Activated naive CD8-positive, alpha-beta T cell treated with anti-CD3 and anti-CD28 coated beads, Interleukin-2, amount 50 U/mL, for 24 hours (primary cell): ENCODE measurements at regions not wholly inside any gene's neighbourhood (a gene's known extent, or its start where the extent isn't known, plus 50 kb on each side); places are given as distances from the start of the nearest gene placed in this dataset.
A peak's percentile ranks its signal among the peaks of the same experiment; 100 is the strongest.

Experiments
- ATAC-seq: fragments of 150-1000 bp; cut with Tn5 transposase; one replicate; pipeline ENCODE4 v1.10.0; 2021
- DNase-seq: peaks from one replicate; pipeline ENCODE4 v3.0.0; 2021
- H3K27ac Mint-ChIP-seq: one replicate; pipeline ENCODE4 v1.8.0; 2021; ENCODE audit warnings: mild to moderate bottlenecking, mixed read lengths
- H3K27me3 Mint-ChIP-seq: one replicate; pipeline ENCODE4 v1.8.0; 2021; ENCODE audit warnings: mixed read lengths
- H3K36me3 Mint-ChIP-seq: one replicate; pipeline ENCODE4 v1.8.0; 2021; ENCODE audit warnings: low read depth, mixed read lengths
- H3K4me1 Mint-ChIP-seq: one replicate; pipeline ENCODE4 v1.8.0; 2021; ENCODE audit warnings: mixed read lengths
- H3K4me3 Mint-ChIP-seq: one replicate; pipeline ENCODE4 v1.8.0; 2021; ENCODE audit warnings: mild to moderate bottlenecking, moderate library complexity, mixed read lengths
- H3K9me3 Mint-ChIP-seq: one replicate; pipeline ENCODE4 v1.8.0; 2021; ENCODE audit warnings: mixed read lengths

GRCh38 chr2:2919574-2920365 lies 457.8 kb downstream of the EIPR1 start:
- DNase-seq (no peak), ATAC-seq (no peak)
- H3K27me3 Mint-ChIP-seq, result peaks cover 4% of the 10 kb centered on the region
- no peaks in the 10 kb centered on the region for H3K4me1 Mint-ChIP-seq
- no peak overlapping the region for H3K27ac Mint-ChIP-seq
- no peaks in the 10 kb centered on the region for H3K9me3 Mint-ChIP-seq
- H3K36me3 Mint-ChIP-seq, result no peaks in the 10 kb centered on the region
- H3K4me3 Mint-ChIP-seq, result no peak overlapping the region

GRCh38 chr2:2919026-2919425 lies 458.6 kb downstream of the EIPR1 start:
- ATAC-seq, result no peak
- no peak for DNase-seq
- Mint-ChIP-seq H3K9me3 (no peaks in the 10 kb centered on the region), H3K27me3 (peaks cover 4% of the 10 kb centered on the region), H3K4me3 (no peak overlapping the region), H3K27ac (no peak overlapping the region), H3K4me1 (no peaks in the 10 kb centered on the region), H3K36me3 (no peaks in the 10 kb centered on the region)

GRCh38 chr2:2916621-2917020 lies 461.0 kb downstream of the EIPR1 start:
- DNase-seq, result no peak
- H3K4me1 Mint-ChIP-seq, result no peaks in the 10 kb centered on the region

GRCh38 chr2:2914252-2914651 lies 463.4 kb downstream of the EIPR1 start:
- no peaks in the 10 kb centered on the region for H3K9me3 Mint-ChIP-seq
- H3K27ac Mint-ChIP-seq, result no peak overlapping the region
- ATAC-seq (no peak), DNase-seq (no peak)
- H3K27me3 Mint-ChIP-seq, result peaks cover 8% of the 10 kb centered on the region
- H3K36me3 Mint-ChIP-seq, result no peaks in the 10 kb centered on the region
- H3K4me1 Mint-ChIP-seq, result no peaks in the 10 kb centered on the region
- no peak overlapping the region for H3K4me3 Mint-ChIP-seq

More at GRCh38 chr2:2916621-2917020, 461.0 kb downstream of the EIPR1 start:
- peaks cover 4% of the 10 kb centered on the region for H3K27me3 Mint-ChIP-seq
- no peaks in the 10 kb centered on the region for H3K36me3 Mint-ChIP-seq
- no peak for ATAC-seq
- H3K27ac Mint-ChIP-seq, result no peak overlapping the region
- no peak overlapping the region for H3K4me3 Mint-ChIP-seq
- H3K9me3 Mint-ChIP-seq, result no peaks in the 10 kb centered on the region

GRCh38 chr2:2913601-2914120 lies 464.0 kb downstream of the EIPR1 start:
- no peaks in the 10 kb centered on the region for H3K4me1 Mint-ChIP-seq
- no peak overlapping the region for H3K4me3 Mint-ChIP-seq
- DNase-seq (no peak), ATAC-seq (no peak)
- peaks cover 8% of the 10 kb centered on the region for H3K27me3 Mint-ChIP-seq
- H3K27ac Mint-ChIP-seq, result no peak overlapping the region
- H3K36me3 Mint-ChIP-seq, result no peaks in the 10 kb centered on the region
- no peaks in the 10 kb centered on the region for H3K9me3 Mint-ChIP-seq

- Mint-ChIP-seq H3K27ac (no peak overlapping the region), H3K4me1 (no peaks in the 10 kb centered on the region), H3K36me3 (no peaks in the 10 kb centered on the region), H3K9me3 (no peaks in the 10 kb centered on the region), H3K4me3 (no peak overlapping the region), H3K27me3 (peaks cover 8% of the 10 kb centered on the region)
- ATAC-seq, result no peak
- no peak for DNase-seq
These were observed 464.9 kb downstream of the EIPR1 start for GRCh38 chr2:2912731-2913130.

GRCh38 chr2:2912293-2912692 lies 465.3 kb downstream of the EIPR1 start:
- no peak overlapping the region for H3K27ac Mint-ChIP-seq
- H3K9me3 Mint-ChIP-seq, result no peaks in the 10 kb centered on the region
- ATAC-seq, result no peak
- peaks cover 8% of the 10 kb centered on the region for H3K27me3 Mint-ChIP-seq
- H3K36me3 Mint-ChIP-seq, result no peaks in the 10 kb centered on the region
- no peak for DNase-seq
- no peaks in the 10 kb centered on the region for H3K4me1 Mint-ChIP-seq
- H3K4me3 Mint-ChIP-seq, result no peak overlapping the region

GRCh38 chr2:2910259-2910658 lies 467.4 kb downstream of the EIPR1 start:
- DNase-seq (no peak), ATAC-seq (no peak)
- H3K27ac Mint-ChIP-seq, result no peak overlapping the region
- no peaks in the 10 kb centered on the region for H3K36me3 Mint-ChIP-seq
- H3K27me3 Mint-ChIP-seq, result peaks cover 3% of the 10 kb centered on the region
- H3K9me3 Mint-ChIP-seq, result no peaks in the 10 kb centered on the region
- H3K4me3 Mint-ChIP-seq, result no peak overlapping the region
- H3K4me1 Mint-ChIP-seq, result no peaks in the 10 kb centered on the region

GRCh38 chr2:2909086-2910035 lies 468.3 kb downstream of the EIPR1 start:
- Mint-ChIP-seq H3K4me3 (no peak overlapping the region), H3K4me1 (no peaks in the 10 kb centered on the region), H3K9me3 (no peaks in the 10 kb centered on the region), H3K36me3 (no peaks in the 10 kb centered on the region), H3K27ac (no peak overlapping the region), H3K27me3 (peaks cover 3% of the 10 kb centered on the region)
- DNase-seq (no peak), ATAC-seq (peak; percentile 10)

GRCh38 chr2:2906091-2906490 lies 471.5 kb downstream of the EIPR1 start:
- no peak for ATAC-seq
- no peak overlapping the region for H3K27ac Mint-ChIP-seq
- H3K9me3 Mint-ChIP-seq, result no peaks in the 10 kb centered on the region
- DNase-seq, result no peak
- no peaks in the 10 kb centered on the region for H3K36me3 Mint-ChIP-seq
- peaks cover 11% of the 10 kb centered on the region for H3K4me1 Mint-ChIP-seq
- peaks cover 3% of the 10 kb centered on the region for H3K27me3 Mint-ChIP-seq
- no peak overlapping the region for H3K4me3 Mint-ChIP-seq

GRCh38 chr2:2904721-2905350 lies 472.8 kb downstream of the EIPR1 start:
- Mint-ChIP-seq H3K36me3 (no peaks in the 10 kb centered on the region), H3K27me3 (peaks cover 3% of the 10 kb centered on the region), H3K4me1 (peaks cover 11% of the 10 kb centered on the region), H3K4me3 (no peak overlapping the region), H3K27ac (no peak overlapping the region), H3K9me3 (no peaks in the 10 kb centered on the region)
- DNase-seq (no peak), ATAC-seq (no peak)

- H3K4me3 Mint-ChIP-seq, result no peak overlapping the region
- H3K27me3 Mint-ChIP-seq, result no peaks in the 10 kb centered on the region
- peaks cover 11% of the 10 kb centered on the region for H3K4me1 Mint-ChIP-seq
- DNase-seq (no peak), ATAC-seq (no peak)
- no peak overlapping the region for H3K27ac Mint-ChIP-seq
- no peaks in the 10 kb centered on the region for H3K36me3 Mint-ChIP-seq
- no peaks in the 10 kb centered on the region for H3K9me3 Mint-ChIP-seq
These were observed 474.9 kb downstream of the EIPR1 start for GRCh38 chr2:2902547-2903281.

GRCh38 chr2:2901384-2902345 lies 476.0 kb downstream of the EIPR1 start:
- H3K27ac Mint-ChIP-seq, result no peak overlapping the region
- no peak for DNase-seq
- no peaks in the 10 kb centered on the region for H3K9me3 Mint-ChIP-seq
- H3K27me3 Mint-ChIP-seq, result no peaks in the 10 kb centered on the region
- peaks cover 11% of the 10 kb centered on the region for H3K4me1 Mint-ChIP-seq
- H3K4me3 Mint-ChIP-seq, result no peak overlapping the region
- H3K36me3 Mint-ChIP-seq, result no peaks in the 10 kb centered on the region
- peak; percentile 24 for ATAC-seq
